ENCODE measurements at regions not wholly inside any gene's neighbourhood (a gene's known extent, or its start where the extent isn't known, plus 50 kb on each side); places are given as distances from the start of the nearest gene placed in this dataset.

GRCh38 chr2:19837235-19837766 lies 64.5 kb downstream of the TTC32 start:
- no peak for TF ChIP-seq CTCF (tag by site-specific recombination; IDR thresholded peaks at IDR 0.05)
- no peak for TF ChIP-seq MYNN (tag by site-specific recombination; IDR thresholded peaks at IDR 0.05; ENCODE audit: borderline replicate concordance)
- TF ChIP-seq ATF2 (tag by site-specific recombination; IDR thresholded peaks at IDR 0.05; ENCODE audit: low read depth), result no peak
- no peak for TF ChIP-seq ZBTB21 (tag by site-specific recombination; IDR thresholded peaks at IDR 0.05)
- TF ChIP-seq REST (tag by site-specific recombination; IDR thresholded peaks at IDR 0.05), result no peak
- no peak for TF ChIP-seq ZIC2 (tag by site-specific recombination; IDR thresholded peaks at IDR 0.05)
- no peak for TF ChIP-seq SCRT1 (tag by site-specific recombination; IDR thresholded peaks at IDR 0.05; ENCODE audit: borderline replicate concordance)
- no peak for TF ChIP-seq ZBTB1 (tag by site-specific recombination; IDR thresholded peaks at IDR 0.05)
- no peak for TF ChIP-seq ZSCAN16 (tag by site-specific recombination; IDR thresholded peaks at IDR 0.05)
- no peak for TF ChIP-seq ZNF510 (tag by site-specific recombination; IDR thresholded peaks at IDR 0.05; ENCODE audit: insufficient replicate concordance)
- no peak for TF ChIP-seq GLI4 (tag by site-specific recombination; IDR thresholded peaks at IDR 0.05)
- TF ChIP-seq ZNF704 (tag by site-specific recombination; IDR thresholded peaks at IDR 0.05), result no peak
- no peak for TF ChIP-seq BCL6B (tag by site-specific recombination; IDR thresholded peaks at IDR 0.05)
